ENCODE measurements at regions not wholly inside any gene's neighbourhood (a gene's known extent, or its start where the extent isn't known, plus 50 kb on each side); places are given as distances from the start of the nearest gene placed in this dataset.
"Not testable (repeated sequence)": the region's sequence is repeated elsewhere in the genome, so short reads cannot be mapped to it uniquely, and the experiment has no call there.

DNA sequence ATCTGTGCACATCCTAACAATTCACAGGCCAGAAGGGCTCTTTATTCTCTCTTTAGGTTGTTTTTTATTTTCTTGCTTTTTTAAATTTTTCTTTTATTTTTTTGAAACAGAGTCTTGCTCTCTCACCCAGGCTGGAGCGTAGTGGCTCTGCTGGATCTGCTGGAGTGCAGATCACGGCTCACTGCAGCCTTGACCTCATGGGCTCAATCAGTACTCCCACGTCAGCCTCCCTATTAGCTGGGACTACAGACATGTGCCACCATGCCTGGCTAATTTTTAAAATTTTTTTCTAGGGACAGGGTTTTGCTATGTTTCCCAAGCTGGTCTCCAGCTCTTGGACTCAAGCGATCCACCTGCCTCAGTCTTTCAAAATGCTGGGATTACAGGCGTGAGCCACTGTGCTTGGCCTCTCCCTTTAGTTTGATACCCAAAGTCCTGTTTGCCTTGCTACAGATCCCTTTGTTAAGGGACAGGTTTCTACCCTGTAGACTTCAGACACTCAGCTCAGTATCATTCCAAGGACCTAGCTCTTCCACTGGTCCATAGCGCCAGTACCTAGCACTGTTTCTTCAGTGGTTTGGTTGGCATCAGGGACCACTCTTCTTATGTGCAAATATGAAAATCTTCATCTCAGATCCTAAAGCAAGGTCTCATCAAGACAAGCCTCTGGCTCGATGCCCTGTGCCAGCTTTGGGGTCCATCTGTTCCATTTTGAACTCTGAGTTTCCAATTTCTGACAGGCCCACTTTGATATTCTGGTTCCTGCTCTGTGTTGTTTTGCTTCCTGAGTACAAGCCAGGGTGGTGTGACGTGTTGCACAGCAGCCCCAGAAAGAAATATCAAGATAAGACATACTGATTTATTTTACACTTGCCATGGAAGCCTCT lies 211.7 kb downstream of the FAT3 start:
- no peak for DNase-seq

DNA sequence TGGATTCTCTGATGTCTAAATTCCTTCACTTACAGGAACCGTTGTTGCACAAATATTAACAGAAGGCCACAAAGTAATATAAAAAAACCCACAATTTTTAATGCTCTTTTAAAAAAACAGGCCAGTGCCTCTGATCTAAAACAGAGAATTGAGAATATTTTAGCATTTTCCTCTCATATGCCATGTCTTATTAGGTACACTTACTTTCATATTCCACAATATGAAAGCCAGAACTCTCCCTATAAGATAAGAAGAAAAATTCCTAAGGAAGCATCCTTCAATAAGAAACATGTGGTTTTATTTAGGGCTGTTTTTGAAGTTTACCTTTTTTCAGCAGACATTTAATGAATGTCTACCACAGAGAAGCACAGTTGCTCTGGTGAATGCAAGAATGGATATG lies 214.5 kb downstream of the FAT3 start:
- DNase-seq, result no peak

DNA sequence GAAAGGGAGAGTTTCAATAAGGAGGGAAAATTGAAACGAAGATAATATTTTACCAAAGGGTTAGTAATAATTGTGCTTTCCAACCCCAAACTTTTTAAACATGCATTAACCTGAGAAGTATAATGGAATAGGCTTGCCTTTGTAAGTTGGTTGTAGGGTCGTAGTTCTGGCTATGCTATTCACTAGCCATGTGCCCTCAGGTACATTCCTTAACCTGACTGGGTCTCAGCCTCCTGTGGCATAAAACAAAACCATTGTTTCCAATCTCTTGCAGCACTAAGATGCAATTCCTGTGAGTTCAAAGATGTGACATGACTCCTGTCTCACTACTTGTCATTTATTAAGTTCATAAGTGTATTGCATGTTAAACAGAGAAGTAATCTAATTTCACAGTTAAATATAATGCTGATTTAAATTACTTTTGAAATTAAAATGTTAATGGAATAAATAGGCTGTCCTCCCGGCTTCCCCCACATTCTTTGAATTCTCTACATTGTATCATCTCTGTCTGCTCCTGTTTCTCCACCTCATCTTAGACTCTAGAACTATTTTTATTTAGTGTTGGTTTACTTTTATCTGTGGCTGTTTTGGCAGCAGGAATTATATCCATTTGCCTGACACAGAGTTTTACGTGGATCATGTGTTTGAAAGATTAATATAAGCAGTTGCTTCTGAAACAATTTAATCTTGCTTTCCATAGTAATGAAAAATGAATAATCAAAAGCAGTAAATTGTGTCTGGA lies 216.3 kb downstream of the FAT3 start:
- DNase-seq, result no peak

DNA sequence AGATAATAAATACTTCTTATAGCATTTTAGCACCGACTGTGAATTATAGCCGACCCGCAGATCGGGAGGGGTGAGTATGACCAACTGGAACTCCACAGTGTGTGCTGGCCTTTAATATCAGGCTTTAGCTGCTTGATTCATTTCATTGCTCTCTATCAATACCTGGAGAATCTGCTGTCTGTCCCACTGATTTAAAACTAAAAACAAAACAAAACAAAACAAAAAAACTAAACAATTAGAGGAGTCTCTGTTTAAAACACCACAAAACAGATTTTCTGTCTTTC lies 216.8 kb downstream of the FAT3 start:
- DNase-seq, result no peak

DNA sequence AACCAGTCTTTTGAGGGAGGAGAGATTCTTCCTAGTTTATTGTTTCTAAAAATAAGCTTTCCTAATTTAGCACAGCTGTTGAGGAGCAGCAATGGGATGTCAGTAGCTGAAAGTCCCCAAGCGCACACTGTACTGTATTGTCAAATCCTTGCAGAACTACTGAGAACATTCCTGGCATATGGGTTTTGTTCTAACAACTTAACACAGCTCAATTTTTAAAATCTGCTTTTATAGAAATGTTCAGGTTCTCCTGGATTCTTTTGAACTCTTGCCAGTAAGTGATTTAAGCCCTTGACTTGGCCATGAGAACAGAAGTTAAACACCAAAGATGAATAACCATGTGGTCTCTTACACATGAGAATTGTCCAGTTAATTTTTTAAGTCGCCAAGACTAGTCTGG lies 218.6 kb downstream of the FAT3 start:
- DNase-seq, result peak; percentile 24

DNA sequence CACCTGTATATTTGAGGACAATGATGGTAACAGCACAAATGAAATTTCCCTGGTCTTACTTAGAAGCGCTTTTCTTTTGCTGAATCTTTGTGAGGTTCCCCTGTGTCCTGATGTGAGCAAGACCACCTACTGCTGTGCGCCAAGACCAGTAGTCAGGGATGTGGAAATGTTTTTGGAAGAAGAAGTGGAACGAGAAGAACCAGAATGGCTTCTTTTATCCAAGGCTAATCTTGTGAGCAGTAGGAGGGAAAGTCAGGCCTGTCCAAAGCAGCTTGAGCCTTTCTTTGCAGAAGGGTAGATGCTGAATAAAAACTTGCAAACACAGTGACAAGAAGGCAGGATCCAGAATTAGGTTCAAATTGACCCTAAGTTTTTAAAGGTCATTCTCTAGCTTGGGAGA lies 223.0 kb downstream of the FAT3 start:
- no peak for DNase-seq

DNA sequence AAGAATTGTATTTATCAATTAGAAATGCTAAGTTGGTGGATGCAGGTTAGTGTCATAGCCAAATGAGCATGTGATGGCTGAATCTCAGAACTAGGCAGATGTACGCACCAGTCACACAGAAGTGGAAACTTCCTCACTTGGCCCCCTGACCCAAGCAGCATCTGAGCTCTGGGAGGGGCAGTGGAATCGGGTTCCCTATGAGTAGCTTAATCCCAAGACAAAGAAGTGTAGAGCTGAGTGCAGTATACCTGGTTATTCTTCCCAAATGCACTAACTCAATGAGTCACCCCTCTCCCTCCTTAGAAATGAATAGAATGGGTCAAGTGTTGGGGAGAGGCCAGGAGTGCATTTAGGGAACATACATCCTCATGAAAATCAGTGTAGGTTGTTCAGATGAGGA lies 224.6 kb downstream of the FAT3 start:
- DNase-seq, result no peak

DNA sequence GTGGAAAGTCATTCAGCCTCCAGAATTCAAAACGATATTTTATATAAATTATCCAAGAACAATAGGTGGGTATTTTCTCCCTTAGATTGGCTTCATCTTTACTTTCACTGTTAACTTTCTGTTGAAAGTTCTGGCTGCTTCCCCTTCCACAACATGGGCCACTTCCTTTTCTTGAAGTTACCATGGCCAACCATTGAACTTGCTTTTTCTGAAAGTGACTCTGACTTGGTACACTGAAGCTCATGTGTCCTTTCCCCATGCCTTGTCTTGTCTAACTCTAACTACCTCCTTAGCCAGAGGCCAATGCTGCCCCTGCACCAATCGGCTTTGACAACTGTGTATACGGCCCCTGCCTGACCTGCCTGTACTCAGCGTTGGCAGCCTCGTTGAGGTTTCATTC lies 225.2 kb downstream of the FAT3 start:
- no peak for DNase-seq

DNA sequence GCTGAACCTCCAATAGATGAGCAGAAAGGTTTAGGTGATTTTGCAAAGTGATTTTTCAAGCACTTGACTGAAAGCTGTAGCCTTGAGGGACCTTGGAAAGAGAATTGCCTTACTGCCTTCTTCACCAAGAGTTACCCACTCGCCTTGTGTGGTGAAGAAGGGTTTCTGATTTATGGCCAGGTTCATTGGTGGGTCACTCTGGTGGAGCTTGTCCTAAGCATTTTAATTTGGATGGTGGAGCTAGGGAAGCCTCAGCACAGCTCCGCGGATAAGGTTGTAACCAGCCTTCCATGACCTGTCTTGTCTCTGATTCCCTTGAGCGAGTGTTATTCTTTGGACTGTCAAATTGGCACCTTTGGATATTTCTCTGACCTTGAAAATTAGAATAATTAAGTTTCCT lies 226.4 kb downstream of the FAT3 start:
- DNase-seq, result no peak

DNA sequence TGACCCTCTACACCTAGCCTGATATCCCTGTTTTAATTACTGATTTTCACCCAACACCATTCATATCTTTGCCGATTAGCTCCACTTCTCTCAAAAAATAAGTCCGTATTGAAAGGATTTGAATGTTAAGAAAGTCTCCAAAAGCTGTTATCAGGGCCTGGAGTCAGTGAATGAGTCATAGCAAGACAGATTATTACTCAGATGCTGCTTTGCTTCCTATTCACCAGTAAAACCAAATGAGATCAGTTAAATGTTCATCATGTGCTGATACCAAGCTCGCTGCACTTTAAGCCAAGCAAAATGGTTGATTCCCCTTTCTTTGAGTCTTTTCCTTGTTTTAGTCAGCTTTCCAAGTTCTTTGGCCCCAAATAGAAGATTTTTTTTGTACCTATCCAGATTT lies 228.4 kb downstream of the FAT3 start:
- no peak for DNase-seq

DNA sequence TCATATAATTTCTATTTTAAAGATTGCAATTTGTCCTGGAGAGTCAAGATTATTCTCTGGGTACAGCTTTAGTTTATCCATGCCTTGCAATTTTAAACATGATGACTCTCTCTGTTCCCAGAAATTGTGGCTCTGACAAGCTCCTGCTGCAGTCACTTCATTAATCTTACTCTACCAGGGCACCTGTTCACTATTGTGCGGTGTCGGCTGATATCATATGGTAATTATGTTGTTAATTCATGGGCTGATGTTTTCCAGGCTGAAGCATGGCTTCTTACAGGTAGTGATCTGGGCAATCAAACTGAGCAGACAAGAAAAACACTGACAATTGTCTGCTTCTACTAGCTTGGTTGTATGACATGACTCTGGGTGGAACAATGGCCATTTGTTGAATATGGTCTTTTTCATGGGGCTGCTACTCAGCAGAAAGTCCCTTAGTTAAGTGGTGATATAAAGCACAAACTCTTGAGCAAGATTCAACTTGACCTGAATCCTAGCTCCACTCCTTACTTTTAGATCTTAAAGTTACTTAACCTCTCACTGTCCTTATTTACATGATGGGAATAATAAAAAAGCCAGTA lies 230.7 kb downstream of the FAT3 start:
- DNase-seq, result no peak

DNA sequence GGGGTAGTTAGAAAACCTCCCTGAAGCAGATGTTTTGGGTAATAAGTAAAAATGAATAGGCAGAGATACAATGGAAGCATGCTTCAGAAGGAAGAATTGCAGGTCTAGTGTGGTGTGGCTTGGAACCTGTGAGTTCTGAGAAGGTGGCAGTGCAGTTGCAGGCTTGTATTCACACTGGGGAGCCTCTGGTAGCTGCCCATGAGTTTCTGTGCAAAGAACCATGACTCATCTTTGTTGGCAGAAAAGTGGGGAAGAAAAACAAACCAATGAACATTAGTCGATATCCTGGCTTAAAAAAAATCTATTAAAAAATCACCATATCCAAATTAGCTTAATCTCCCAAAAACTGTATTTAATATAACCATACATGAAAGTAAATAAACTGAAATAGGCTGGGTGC lies 232.6 kb downstream of the FAT3 start:
- DNase-seq, result no peak

DNA sequence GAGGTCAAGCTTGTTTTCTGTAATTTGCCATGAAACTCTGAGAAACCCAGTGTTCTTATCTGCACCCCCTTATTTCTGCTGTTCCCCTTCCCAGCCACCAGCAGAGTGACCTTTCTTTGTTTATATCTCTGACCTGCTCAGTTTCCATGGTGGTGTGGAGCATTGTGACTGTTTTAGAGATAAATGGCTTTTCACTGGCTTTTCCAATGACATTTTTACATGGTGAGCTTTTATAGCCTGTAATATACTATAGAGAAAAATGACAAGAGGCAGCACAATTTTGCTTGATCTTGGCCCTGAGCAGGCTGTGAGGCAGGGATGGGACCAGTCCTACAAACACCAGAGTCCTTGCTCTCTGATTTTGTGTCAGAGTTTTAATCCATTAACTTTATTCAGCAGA lies 233.9 kb downstream of the FAT3 start:
- no peak for DNase-seq

DNA sequence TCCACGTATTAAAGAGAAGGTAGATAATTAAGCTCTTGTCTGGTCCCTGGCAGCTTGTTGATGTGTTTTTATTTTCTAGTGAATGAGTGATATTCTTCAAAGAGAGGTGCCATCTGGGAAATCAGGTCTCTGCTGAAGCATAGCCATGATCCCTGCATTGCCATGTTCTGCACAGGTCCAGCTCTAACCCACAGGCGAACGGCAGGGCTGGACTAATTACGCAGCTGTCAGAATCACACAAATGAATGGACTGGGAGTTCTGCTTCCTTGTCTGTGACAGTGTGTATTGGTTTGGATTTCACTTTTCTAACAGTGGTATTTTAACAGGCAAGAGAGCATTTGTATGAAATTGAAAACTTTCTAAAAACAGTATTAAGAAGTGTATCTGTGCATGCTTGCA lies 235.6 kb downstream of the FAT3 start:
- no peak for DNase-seq

DNA sequence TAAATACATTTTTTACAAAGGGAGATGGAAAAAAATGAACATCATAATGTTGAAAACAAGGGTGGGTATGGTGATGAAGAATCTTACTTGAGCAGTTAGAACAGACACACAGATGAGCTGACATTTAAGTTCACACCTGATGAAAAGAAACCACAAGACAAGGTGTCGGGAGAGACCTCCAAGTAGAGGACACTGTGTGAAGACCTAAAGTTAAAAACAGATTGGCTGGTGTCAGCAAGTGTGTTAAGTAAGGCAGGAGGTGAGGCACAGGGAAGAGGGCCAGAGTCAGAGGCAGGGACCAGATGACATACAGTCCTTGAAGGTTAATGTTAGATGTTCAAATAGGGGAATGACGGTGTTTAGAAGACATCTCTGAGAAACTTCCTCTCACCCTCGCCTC lies 236.8 kb downstream of the FAT3 start:
- no peak for DNase-seq

DNA sequence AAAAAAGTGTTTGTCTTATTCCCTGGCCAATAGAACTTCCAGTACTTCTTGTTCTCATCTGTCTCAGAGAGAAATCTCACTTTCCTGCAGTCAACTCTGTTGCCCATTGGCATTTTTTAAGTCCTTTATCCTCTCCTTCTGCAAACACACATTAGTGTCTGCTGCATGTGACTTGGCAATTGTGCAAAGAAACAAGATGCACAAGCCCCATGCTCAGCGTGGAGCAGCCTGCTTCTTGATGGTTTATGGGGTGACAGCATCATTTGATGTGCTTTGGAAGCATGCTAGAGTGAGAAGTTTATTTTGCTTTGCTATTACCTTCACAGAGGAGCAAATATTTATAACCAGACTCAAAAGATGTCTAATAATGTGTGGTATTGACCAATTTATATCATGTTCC lies 238.2 kb downstream of the FAT3 start:
- no peak for DNase-seq

DNA sequence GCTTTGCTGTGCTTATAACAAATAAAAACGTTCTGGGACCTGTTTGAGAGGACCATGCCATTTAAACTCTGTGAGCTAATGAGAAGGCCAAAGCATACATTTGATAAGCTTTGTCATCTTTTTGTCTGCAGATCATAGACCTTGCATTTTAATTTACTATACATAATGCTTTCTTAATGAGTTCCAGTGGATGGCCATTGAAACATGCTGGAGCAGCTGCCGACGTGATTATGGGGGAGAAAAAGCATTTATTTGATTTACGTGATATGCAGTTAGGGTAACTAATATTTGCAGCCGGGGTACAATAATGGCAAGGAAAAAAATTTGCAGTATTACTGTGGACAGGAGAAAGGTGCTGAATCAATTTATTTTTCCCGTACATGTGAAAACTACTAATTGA lies 240.2 kb downstream of the FAT3 start:
- DNase-seq, result no peak

DNA sequence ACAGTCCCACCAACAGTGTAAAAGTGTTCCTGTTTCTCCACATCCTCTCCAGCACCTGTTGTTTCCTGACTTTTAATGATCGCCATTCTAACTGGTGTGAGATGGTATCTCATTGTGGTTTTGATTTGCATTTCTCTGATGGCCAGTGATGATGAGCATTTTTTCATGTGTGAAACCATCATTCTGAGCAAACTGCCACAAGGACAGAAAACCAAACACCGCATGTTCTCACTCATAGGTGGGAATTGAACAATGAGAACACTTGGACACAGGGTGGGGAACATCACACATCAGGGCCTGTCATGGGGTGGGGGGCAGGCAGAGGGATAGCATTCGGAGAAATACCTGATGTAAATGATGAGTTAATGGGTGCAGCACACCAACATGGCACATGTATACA lies 240.8 kb downstream of the FAT3 start:
- DNase-seq, result not testable (repeated sequence)

DNA sequence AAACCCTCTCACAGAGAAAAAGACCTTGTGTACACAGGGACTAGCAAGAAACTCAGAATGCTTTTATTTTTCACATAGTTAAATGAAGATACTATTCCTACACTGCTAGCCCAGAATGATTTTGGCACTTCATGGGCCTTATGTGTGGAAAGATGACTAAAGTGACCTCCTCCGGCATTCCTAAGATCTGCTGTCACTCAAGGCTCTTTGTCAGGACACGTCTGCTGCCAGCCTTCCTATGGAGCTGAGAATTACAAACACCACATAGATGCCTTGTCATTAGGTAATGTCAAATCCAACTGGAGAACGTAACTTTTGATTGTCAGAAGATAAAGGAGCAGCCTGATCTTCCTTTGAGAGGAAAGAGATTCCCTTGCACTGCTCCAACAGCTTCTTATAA lies 249.1 kb downstream of the FAT3 start:
- DNase-seq, result no peak

DNA sequence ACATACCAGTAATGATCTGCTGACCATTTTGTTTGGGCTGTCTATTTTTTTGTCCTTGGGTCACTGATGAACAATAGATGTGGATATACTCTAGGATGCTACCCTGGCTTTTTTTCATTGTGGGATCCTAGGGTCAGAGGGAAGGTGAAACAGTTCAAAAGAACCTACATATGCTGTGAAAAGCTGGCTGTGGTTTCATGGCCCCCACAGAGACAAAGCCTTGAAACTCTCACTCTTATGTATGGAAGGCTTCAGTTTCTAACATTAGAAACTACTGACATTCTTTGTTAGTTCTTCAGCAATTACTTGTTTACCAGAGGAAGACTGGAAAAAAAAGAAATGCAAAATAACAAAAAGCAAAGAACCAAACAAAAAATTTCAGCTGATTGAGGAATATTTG lies 250.7 kb downstream of the FAT3 start:
- DNase-seq, result no peak

DNA sequence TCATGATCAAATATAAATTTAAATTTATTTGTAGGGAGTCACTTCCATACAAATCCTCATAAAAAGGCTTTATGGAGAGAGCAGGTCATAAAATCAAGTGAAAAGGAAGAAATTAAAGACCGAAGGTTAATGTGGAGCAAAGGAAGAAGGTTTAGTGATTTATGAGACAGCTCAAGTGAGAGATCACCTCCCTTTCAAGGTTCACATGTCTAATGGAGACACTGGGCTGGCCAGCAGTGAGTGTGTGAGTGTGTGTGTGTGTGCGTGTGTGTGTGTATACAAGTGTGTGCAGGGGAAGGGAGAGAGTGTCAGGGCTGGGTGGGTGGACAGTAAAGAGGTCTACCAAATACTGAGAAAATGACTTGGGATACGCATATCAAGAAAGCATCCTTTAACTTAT lies 251.2 kb downstream of the FAT3 start:
- DNase-seq, result no peak

DNA sequence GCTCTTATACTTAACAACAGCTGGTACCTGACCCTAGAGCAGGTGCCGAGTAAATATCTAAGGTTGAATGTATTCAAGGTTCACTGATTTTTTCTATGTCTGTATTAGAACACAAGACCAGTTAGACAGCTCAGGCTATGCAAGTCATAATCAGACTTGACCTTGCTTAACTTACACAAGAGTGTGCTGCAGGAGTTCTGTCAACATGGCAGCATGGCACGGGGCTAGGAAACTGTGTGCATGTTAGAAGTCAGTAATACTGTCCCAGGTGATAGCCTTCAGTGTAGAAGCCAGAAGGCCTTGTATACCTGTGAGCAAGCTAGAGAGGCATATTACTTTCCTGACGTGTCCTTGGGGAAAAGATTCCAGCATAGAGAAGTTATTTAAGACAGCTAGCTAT lies 253.1 kb downstream of the FAT3 start:
- no peak for DNase-seq

DNA sequence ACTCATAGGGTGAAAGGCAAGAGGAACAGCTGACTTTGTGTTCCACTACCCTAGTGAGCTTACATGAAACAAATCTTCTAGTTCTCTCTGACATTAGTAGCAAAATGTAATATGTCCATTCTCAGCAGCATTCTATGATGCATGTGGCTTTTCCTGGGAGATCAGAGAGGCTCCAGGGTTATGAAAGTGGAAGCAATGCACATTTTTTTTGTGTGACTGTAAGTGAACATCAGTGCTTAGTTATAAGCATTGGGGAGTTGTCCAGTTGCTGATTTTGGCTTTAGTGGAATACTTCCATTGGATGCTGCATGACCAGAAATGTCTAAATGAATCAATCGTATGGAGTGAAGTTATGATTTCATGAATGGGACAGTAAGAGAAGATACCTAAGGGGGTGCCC lies 255.9 kb downstream of the FAT3 start:
- no peak for DNase-seq

DNA sequence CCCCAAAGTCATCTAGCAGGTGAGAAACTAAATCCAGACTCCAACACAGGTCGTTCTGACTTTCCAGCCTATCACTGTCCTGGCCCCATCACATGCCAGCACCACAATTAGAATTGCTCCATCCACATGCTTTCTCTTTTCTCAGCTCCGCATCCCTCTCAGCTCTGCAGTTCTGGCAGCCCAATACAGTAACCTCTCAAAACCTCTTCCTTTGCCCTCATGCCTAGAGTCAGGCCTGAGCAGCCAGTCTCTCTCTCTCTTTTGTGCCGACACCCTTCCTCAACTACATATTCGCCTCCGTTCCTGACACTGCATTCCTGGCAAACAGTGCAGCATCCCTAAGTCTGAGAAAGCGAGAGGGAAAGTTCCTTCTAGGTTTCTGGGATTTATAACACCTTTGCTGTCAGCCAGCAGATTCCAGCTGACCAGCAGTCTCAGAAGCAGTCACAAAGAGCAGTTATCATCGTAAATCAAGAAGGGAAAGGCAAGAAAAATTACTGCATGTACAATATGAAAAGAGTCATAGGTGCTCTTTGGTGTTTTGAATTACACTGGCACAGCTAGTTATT lies 258.0 kb downstream of the FAT3 start:
- DNase-seq, result no peak
